BLaER1 (cell line): ENCODE measurements at regions not wholly inside any gene's neighbourhood (a gene's known extent, or its start where the extent isn't known, plus 50 kb on each side); places are given as distances from the start of the nearest gene placed in this dataset.

Experiments
- H3K27ac ChIP-seq: shearing (Covaris generic); formaldehyde crosslinking; 2 replicates; pipeline ENCODE4 v1.8.1; 2022
- H3K27me3 ChIP-seq: shearing (Covaris generic); formaldehyde crosslinking; 2 replicates; pipeline ENCODE4 v1.8.1; 2022
- H3K36me3 ChIP-seq: shearing (Covaris generic); formaldehyde crosslinking; 2 replicates; pipeline ENCODE4 v1.8.1; 2022
- H3K4me1 ChIP-seq: shearing (Covaris generic); formaldehyde crosslinking; 2 replicates; pipeline ENCODE4 v1.8.1; 2022
- H3K4me2 ChIP-seq: shearing (Covaris generic); formaldehyde crosslinking; 2 replicates; pipeline ENCODE4 v1.8.1; 2022
- H3K4me3 ChIP-seq: shearing (Covaris generic); formaldehyde crosslinking; 2 replicates; pipeline ENCODE4 v1.8.1; 2022
- H3K9ac ChIP-seq: shearing (Covaris generic); formaldehyde crosslinking; 2 replicates; pipeline ENCODE4 v1.8.1; 2022
- H3K9me3 ChIP-seq: shearing (Covaris generic); formaldehyde crosslinking; 2 replicates; pipeline ENCODE4 v1.8.1; 2022
- H4K20me1 ChIP-seq: shearing (Covaris generic); formaldehyde crosslinking; 2 replicates; pipeline ENCODE4 v1.8.1; 2022
- Cebpa-rat ChIP-seq: shearing (Covaris generic); IDR thresholded peaks from 2 replicates; pipeline ENCODE4 v1.8.1; 2022

GRCh38 chr1:83813576-83813975, 185.4 kb downstream of the TTLL7 start:
- no peaks in the 10 kb centered on the region for H4K20me1 ChIP-seq
- H3K36me3 ChIP-seq, result no peaks in the 10 kb centered on the region
- H3K9ac ChIP-seq, result no peak overlapping the region
- no peak overlapping the region for H3K4me3 ChIP-seq
- no peak overlapping the region for H3K4me2 ChIP-seq
- H3K4me1 ChIP-seq, result no peaks in the 10 kb centered on the region; the same call in 1 of the 2 replicates
- no peaks in the 10 kb centered on the region for H3K9me3 ChIP-seq
- no peaks in the 10 kb centered on the region for H3K27me3 ChIP-seq
- no peak overlapping the region for H3K27ac ChIP-seq
- TF ChIP-seq Cebpa-rat, result no peak

DNA sequence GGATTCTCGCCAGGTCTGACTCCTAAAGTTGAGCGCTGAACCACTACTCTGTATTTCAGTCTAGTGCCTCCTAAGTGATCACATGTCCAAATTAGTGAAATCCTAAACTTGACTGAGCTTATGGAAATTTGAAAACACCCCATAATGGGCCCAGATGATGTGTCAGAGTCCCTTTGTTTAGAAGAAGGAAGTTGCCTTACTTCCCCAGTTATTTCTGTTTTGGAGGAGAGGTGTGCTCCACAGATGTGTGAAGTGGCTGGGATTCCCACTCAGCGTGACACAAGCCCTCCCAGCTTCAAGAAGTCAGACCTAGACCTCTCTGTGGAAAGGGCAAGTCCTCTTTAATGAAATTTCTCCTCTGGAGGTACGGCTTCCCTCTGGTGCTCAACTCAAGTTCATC, 188.8 kb downstream of the TTLL7 start:
- H3K36me3 ChIP-seq, result no peaks in the 10 kb centered on the region
- no peaks in the 10 kb centered on the region for H3K27me3 ChIP-seq
- TF ChIP-seq Cebpa-rat, result no peak
- H3K9ac ChIP-seq, result no peak overlapping the region
- no peak overlapping the region for H3K4me2 ChIP-seq
- H4K20me1 ChIP-seq, result no peaks in the 10 kb centered on the region
- no peaks in the 10 kb centered on the region for H3K4me1 ChIP-seq
- no peaks in the 10 kb centered on the region for H3K9me3 ChIP-seq
- no peak overlapping the region for H3K27ac ChIP-seq
- H3K4me3 ChIP-seq, result no peak overlapping the region

DNA sequence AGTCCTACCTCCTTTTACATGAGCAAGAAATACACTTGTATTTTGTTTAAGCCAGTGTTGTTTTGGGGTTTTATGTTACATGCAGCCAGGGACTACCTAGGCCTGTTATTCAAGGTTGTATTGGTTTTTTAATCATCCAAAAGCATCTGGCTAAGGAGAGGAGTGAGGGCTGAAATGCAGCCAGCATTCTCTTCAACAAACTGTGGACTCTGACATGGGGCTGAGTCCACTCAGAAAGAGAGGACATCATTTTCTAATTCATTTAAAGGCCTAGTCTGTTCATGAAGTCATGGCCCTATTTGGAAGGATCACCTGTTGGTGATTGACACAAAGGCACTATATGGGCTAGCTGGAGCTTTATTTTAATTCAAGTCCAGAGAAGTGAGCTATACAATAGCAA, 190.4 kb downstream of the TTLL7 start:
- H3K27ac ChIP-seq, result no peak overlapping the region
- H3K9me3 ChIP-seq, result no peaks in the 10 kb centered on the region
- no peaks in the 10 kb centered on the region for H3K27me3 ChIP-seq
- no peak overlapping the region for H3K4me3 ChIP-seq
- H3K4me2 ChIP-seq, result no peak overlapping the region
- H4K20me1 ChIP-seq, result no peaks in the 10 kb centered on the region
- no peaks in the 10 kb centered on the region for H3K4me1 ChIP-seq
- H3K9ac ChIP-seq, result no peak overlapping the region
- H3K36me3 ChIP-seq, result no peaks in the 10 kb centered on the region
- TF ChIP-seq Cebpa-rat, result no peak

DNA sequence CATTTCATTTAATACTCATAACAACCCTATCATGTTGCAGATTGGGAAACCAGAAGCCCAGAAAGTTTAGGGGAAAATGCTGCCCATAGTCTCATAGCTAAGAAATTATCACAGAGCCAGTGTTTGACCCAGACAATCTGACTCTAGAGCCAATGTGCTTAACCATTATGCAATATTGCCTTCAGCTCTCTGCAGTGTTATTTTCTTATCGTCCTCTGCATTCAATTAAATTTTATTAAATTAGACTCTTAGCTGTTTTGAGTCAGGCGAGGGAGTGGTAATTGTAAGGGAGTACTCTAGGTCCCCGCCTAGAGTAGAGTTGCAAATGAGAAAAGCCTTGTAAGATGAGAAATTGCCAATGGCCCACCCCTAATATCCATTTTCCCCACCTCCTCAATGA, 191.1 kb downstream of the TTLL7 start:
- no peaks in the 10 kb centered on the region for H3K27me3 ChIP-seq
- H3K4me1 ChIP-seq, result no peaks in the 10 kb centered on the region
- H3K9ac ChIP-seq, result no peak overlapping the region
- H3K9me3 ChIP-seq, result no peaks in the 10 kb centered on the region
- no peak overlapping the region for H3K4me2 ChIP-seq
- no peaks in the 10 kb centered on the region for H3K36me3 ChIP-seq
- H3K27ac ChIP-seq, result no peak overlapping the region
- H4K20me1 ChIP-seq, result no peaks in the 10 kb centered on the region
- no peak overlapping the region for H3K4me3 ChIP-seq
- TF ChIP-seq Cebpa-rat, result no peak

GRCh38 chr1:83807231-83807630, 191.7 kb downstream of the TTLL7 start:
- no peaks in the 10 kb centered on the region for H3K36me3 ChIP-seq
- no peak overlapping the region for H3K4me3 ChIP-seq
- H3K4me1 ChIP-seq, result no peaks in the 10 kb centered on the region
- H3K27me3 ChIP-seq, result no peaks in the 10 kb centered on the region
- H3K4me2 ChIP-seq, result no peak overlapping the region
- TF ChIP-seq Cebpa-rat, result no peak
- no peaks in the 10 kb centered on the region for H4K20me1 ChIP-seq
- no peaks in the 10 kb centered on the region for H3K9me3 ChIP-seq
- H3K9ac ChIP-seq, result no peak overlapping the region
- H3K27ac ChIP-seq, result no peak overlapping the region

DNA sequence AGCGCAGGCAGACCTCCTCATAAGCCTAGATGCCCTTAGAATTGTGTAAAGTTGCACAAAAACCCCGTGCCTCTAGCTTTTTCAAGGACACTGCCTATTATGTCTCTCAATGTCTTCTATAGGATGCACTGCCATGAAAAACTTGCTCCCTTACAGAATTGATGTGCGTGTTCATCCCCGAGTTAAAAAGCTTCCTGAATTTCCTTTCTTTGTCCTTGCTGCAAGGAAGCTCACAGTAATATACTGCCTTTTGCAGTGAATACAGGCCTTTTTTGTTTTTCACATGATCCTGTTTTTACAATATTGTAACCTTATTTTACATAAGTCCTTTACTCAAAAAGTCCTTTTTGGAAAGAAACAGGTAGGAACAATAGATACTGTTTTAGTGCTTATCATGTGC, 193.0 kb downstream of the TTLL7 start:
- H3K9ac ChIP-seq, result no peak overlapping the region

DNA sequence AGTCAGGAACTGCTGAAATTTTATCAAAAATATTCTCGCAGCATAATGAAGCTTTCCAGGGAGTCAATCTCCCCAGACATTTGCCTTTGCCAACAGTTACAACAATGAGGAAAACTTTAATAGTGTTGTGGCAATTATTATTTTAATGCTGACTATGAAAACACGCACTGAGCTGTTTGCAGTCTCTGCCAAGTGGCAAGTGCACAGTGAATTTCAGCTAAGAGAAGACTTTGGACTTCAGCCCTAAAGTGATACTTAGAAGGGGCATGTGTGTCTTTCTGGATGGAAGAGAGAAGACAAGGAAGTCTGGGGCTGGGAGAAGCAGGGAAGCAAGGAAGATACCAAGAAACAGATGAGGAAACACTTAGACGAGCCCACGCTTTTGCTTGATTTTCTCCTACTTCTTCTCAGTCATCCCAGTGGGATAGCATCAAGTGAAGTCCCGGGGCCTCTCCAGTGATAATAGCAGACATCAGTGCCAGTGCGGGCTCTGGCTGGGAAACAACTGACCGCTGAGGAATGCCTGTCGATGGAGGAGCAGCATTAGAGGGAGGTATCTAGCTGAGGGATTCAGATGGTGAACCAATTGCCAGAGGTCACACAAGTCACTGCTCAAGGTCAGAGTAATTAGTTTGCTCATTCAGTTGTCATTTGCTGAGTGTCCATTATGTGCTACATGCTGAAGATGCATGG, 196.3 kb downstream of the TTLL7 start:
- no peaks in the 10 kb centered on the region for H3K27me3 ChIP-seq
- no peaks in the 10 kb centered on the region for H3K36me3 ChIP-seq
- H3K27ac ChIP-seq, result no peak overlapping the region
- H4K20me1 ChIP-seq, result no peaks in the 10 kb centered on the region
- H3K9me3 ChIP-seq, result no peaks in the 10 kb centered on the region
- no peaks in the 10 kb centered on the region for H3K4me1 ChIP-seq
- TF ChIP-seq Cebpa-rat, result no peak
- H3K4me2 ChIP-seq, result no peak overlapping the region
- no peak overlapping the region for H3K9ac ChIP-seq
- no peak overlapping the region for H3K4me3 ChIP-seq

More for the DNA sequence above, 193.0 kb downstream of the TTLL7 start:
- H3K4me2 ChIP-seq, result no peak overlapping the region
- no peaks in the 10 kb centered on the region for H3K4me1 ChIP-seq
- TF ChIP-seq Cebpa-rat, result no peak
- no peaks in the 10 kb centered on the region for H3K9me3 ChIP-seq
- H3K4me3 ChIP-seq, result no peak overlapping the region
- H3K27ac ChIP-seq, result no peak overlapping the region
- H4K20me1 ChIP-seq, result no peaks in the 10 kb centered on the region
- no peaks in the 10 kb centered on the region for H3K36me3 ChIP-seq
- no peaks in the 10 kb centered on the region for H3K27me3 ChIP-seq

- Histone ChIP-seq H3K9ac (no peak overlapping the region), H3K36me3 (no peaks in the 10 kb centered on the region), H4K20me1 (no peaks in the 10 kb centered on the region), H3K27me3 (no peaks in the 10 kb centered on the region), H3K27ac (no peak overlapping the region), H3K4me2 (no peak overlapping the region), H3K4me3 (no peak overlapping the region), H3K4me1 (no peaks in the 10 kb centered on the region), H3K9me3 (no peaks in the 10 kb centered on the region)
- no peak for TF ChIP-seq Cebpa-rat
Measured at GRCh38 chr1:83802023-83802422, 196.9 kb downstream of the TTLL7 start.

GRCh38 chr1:83800066-83800465, 198.9 kb downstream of the TTLL7 start:
- H3K4me3 ChIP-seq, result no peak overlapping the region
- H3K27me3 ChIP-seq, result no peaks in the 10 kb centered on the region
- no peaks in the 10 kb centered on the region for H3K9me3 ChIP-seq
- no peak for TF ChIP-seq Cebpa-rat
- no peaks in the 10 kb centered on the region for H4K20me1 ChIP-seq
- no peaks in the 10 kb centered on the region for H3K4me1 ChIP-seq
- H3K9ac ChIP-seq, result no peak overlapping the region
- no peak overlapping the region for H3K27ac ChIP-seq
- no peak overlapping the region for H3K4me2 ChIP-seq
- H3K36me3 ChIP-seq, result no peaks in the 10 kb centered on the region

- no peaks in the 10 kb centered on the region for H3K36me3 ChIP-seq
- H3K9me3 ChIP-seq, result no peaks in the 10 kb centered on the region
- no peaks in the 10 kb centered on the region for H3K27me3 ChIP-seq
- no peak overlapping the region for H3K4me2 ChIP-seq
- no peaks in the 10 kb centered on the region for H4K20me1 ChIP-seq
- H3K4me1 ChIP-seq, result no peaks in the 10 kb centered on the region
- no peak overlapping the region for H3K27ac ChIP-seq
- TF ChIP-seq Cebpa-rat, result no peak
- no peak overlapping the region for H3K4me3 ChIP-seq
- H3K9ac ChIP-seq, result no peak overlapping the region
Measured at GRCh38 chr1:83799594-83799993, 199.3 kb downstream of the TTLL7 start.

DNA sequence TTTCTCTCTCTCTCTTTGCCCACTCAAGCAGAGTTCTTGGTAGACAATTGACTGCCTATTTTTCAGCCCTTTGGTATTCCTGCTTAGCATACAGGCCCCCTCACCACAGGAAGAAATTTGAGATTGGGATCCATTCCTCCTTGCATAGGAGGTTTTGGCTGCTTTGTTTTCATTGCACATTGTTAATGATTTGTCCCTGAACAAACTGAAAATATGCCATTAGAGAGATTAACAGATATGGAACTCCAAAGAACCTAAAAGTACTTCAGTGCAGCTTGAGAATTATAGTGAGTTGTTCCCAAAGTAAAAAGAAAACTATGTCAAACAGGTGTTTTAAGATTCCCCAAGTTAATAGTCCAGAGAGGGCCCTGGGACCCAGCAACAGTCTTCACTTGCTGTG, 200.0 kb downstream of the TTLL7 start:
- Histone ChIP-seq H3K4me3 (no peak overlapping the region), H3K4me1 (no peaks in the 10 kb centered on the region), H3K36me3 (no peaks in the 10 kb centered on the region), H3K27ac (no peak overlapping the region), H4K20me1 (no peaks in the 10 kb centered on the region), H3K9me3 (no peaks in the 10 kb centered on the region), H3K4me2 (no peak overlapping the region), H3K9ac (no peak overlapping the region), H3K27me3 (no peaks in the 10 kb centered on the region)
- no peak for TF ChIP-seq Cebpa-rat
